GM23338 (cell line): ENCODE measurements at regions not wholly inside any gene's neighbourhood (a gene's known extent, or its start where the extent isn't known, plus 50 kb on each side); places are given as distances from the start of the nearest gene placed in this dataset.
"Not testable (repeated sequence)": the region's sequence is repeated elsewhere in the genome, so short reads cannot be mapped to it uniquely, and the experiment has no call there.

ENCODE experiments used
- ATAC-seq: fragments of 200-7000 bp; cut with Tn5 transposase; 3 replicates; pipeline ENCODE4 v1.9.1; 2020
- DNase-seq: peaks from one replicate; pipeline ENCODE4 v3.0.0-alpha.2; 2015; ENCODE audit warnings: low spot score
- H2AFZ ChIP-seq: fragments of 200-600 bp; sonication (generic); 2 replicates; pipeline ENCODE4 v1.8.0; 2016; ENCODE audit warnings: antibody characterized with exemption, mild to moderate bottlenecking, moderate library complexity
- H3F3A ChIP-seq: fragments of 200-600 bp; sonication (generic); replicated peaks from 2 replicates; pipeline ENCODE4 v1.8.0; 2017; ENCODE audit warnings: antibody characterized with exemption, mixed run types, low read depth
- H3K27ac ChIP-seq: fragments of 200-600 bp; sonication (generic); 2 replicates; pipeline ENCODE4 v1.6.1; 2016; ENCODE audit warnings: low read depth
- H3K27me3 ChIP-seq: fragments of 200-600 bp; sonication (generic); 2 replicates; pipeline ENCODE4 v1.8.0; 2016; ENCODE audit warnings: mild to moderate bottlenecking, mixed run types, moderate library complexity; ENCODE audit not compliant: insufficient read depth
- H3K36me3 ChIP-seq: fragments of 200-600 bp; sonication (generic); 2 replicates; pipeline ENCODE4 v1.8.0; 2016; ENCODE audit warnings: mild to moderate bottlenecking; ENCODE audit not compliant: insufficient read depth
- H3K4me1 ChIP-seq: fragments of 200-600 bp; sonication (generic); 2 replicates; pipeline ENCODE4 v1.8.0; 2016; ENCODE audit warnings: mild to moderate bottlenecking, moderate library complexity; ENCODE audit not compliant: insufficient read depth
- H3K4me2 ChIP-seq: fragments of 200-600 bp; sonication (generic); 2 replicates; pipeline ENCODE4 v1.7.1; 2017; ENCODE audit warnings: mixed run types
- H3K4me3 ChIP-seq: fragments of 200-600 bp; sonication (generic); 2 replicates; pipeline ENCODE4 v1.6.1; 2016; ENCODE audit warnings: mixed run types
- H3K79me2 ChIP-seq: fragments of 200-600 bp; sonication (generic); replicated peaks from 2 replicates; pipeline ENCODE4 v1.8.0; 2017; ENCODE audit warnings: mild to moderate bottlenecking; ENCODE audit not compliant: insufficient read depth
- H3K9me2 ChIP-seq: fragments of 200-600 bp; sonication (generic); 2 replicates; pipeline ENCODE4 v1.8.0; 2017; ENCODE audit not compliant: insufficient read depth
- H4K20me1 ChIP-seq: fragments of 200-600 bp; sonication (generic); replicated peaks from 2 replicates; pipeline ENCODE4 v1.8.0; 2017; ENCODE audit warnings: mild to moderate bottlenecking; ENCODE audit not compliant: insufficient read depth
- H3K27ac Mint-ChIP-seq: 2 replicates; pipeline ENCODE4 v1.8.0; 2020; ENCODE audit warnings: inconsistent platforms, mild to moderate bottlenecking, moderate library complexity, mixed read lengths
- H3K27me3 Mint-ChIP-seq: 3 replicates; pipeline ENCODE4 v1.8.0; 2022; ENCODE audit warnings: low read depth, mild to moderate bottlenecking, moderate library complexity, mixed read lengths, inconsistent platforms; ENCODE audit not compliant: insufficient read depth, poor library complexity
- H3K36me3 Mint-ChIP-seq: 3 replicates; pipeline ENCODE4 v1.8.0; 2021; ENCODE audit warnings: low read depth, mild to moderate bottlenecking, inconsistent platforms, moderate library complexity, mixed read lengths
- H3K4me1 Mint-ChIP-seq: 3 replicates; pipeline ENCODE4 v1.8.0; 2020; ENCODE audit warnings: mild to moderate bottlenecking, inconsistent platforms, mixed read lengths
- H3K4me3 Mint-ChIP-seq: 3 replicates; pipeline ENCODE4 v1.8.0; 2021; ENCODE audit warnings: moderate library complexity, mild to moderate bottlenecking, inconsistent platforms, mixed read lengths
- H3K9me3 Mint-ChIP-seq: 3 replicates; pipeline ENCODE4 v1.8.0; 2020; ENCODE audit warnings: moderate library complexity, mild to moderate bottlenecking, inconsistent platforms, mixed read lengths
- CREB1 ChIP-seq: fragments of 250-450 bp; sonication (Bioruptor Pico); IDR thresholded peaks from 2 replicates; pipeline ENCODE4 v1.5.0; 2020; ENCODE audit warnings: low read depth, mild to moderate bottlenecking, moderate library complexity
- CTCF ChIP-seq, 2 experiments: fragments of 200-600 bp in 1 of 2; sonication (generic) in 1 of 2; conservative IDR thresholded peaks; 2 replicates each; pipeline versions ENCODE4 v1.5.1 to v1.6.1; 2016 to 2017; ENCODE audit warnings: antibody characterized with exemption in 2 of 2, low read depth in 2 of 2, mild to moderate bottlenecking in 2 of 2, moderate library complexity in 1 of 2
- EZH2 ChIP-seq: fragments of 200-600 bp; sonication (generic); IDR thresholded peaks from one replicate; pipeline ENCODE4 v1.8.0; 2017; ENCODE audit warnings: antibody characterized with exemption, mild to moderate bottlenecking, low read depth; ENCODE audit not compliant: unreplicated experiment
- EZH2phosphoT487 ChIP-seq: fragments of 200-600 bp; sonication (generic); IDR thresholded peaks from one replicate; pipeline ENCODE4 v1.8.1; 2018; ENCODE audit warnings: antibody characterized with exemption; ENCODE audit not compliant: unreplicated experiment
- NANOG ChIP-seq: IDR thresholded peaks from 2 replicates; pipeline ENCODE4 v1.6.1; 2016; ENCODE audit warnings: antibody characterized with exemption, borderline replicate concordance
- POLR2AphosphoS5 ChIP-seq: IDR thresholded peaks from 2 replicates; pipeline ENCODE4 v1.6.1; 2016; ENCODE audit warnings: antibody characterized with exemption, low read depth
- STAT1 ChIP-seq: IDR thresholded peaks from one replicate; pipeline ENCODE4 v1.6.1; 2016; ENCODE audit warnings: antibody characterized with exemption; ENCODE audit not compliant: unreplicated experiment
- ZNF114 ChIP-seq: fragments of 250-450 bp; sonication (Bioruptor Pico); IDR thresholded peaks from 2 replicates; pipeline ENCODE4 v1.5.0; 2020; ENCODE audit warnings: mild to moderate bottlenecking, moderate library complexity

- no peak overlapping the region for H3K27ac ChIP-seq
- H3F3A ChIP-seq, result no peaks in the 10 kb centered on the region
- peaks cover 5% of the 10 kb centered on the region for H3K4me1 Mint-ChIP-seq
- H4K20me1 ChIP-seq, result no peaks in the 10 kb centered on the region
- H3K4me3 ChIP-seq, result no peak overlapping the region
- TF ChIP-seq ZNF114 (CRISPR knock-in tag) (no peak), EZH2phosphoT487 (no peak), CTCF (conservative IDR thresholded peaks at IDR 0.05; ENCODE audit: low read depth in 2 of 2) (no peak), STAT1 (no peak), NANOG (no peak), EZH2 (no peak), CREB1 (CRISPR knock-in tag) (no peak), POLR2AphosphoS5 (no peak)
- no peak overlapping the region for H3K4me3 Mint-ChIP-seq
- no peaks in the 10 kb centered on the region for H3K36me3 ChIP-seq
- ATAC-seq (no peak), DNase-seq (no peak)
- H3K36me3 Mint-ChIP-seq, result no peaks in the 10 kb centered on the region
- peaks cover 9% of the 10 kb centered on the region for H3K27me3 Mint-ChIP-seq
- no peak overlapping the region for H3K4me2 ChIP-seq
- no peak overlapping the region for H3K27ac Mint-ChIP-seq
- no peaks in the 10 kb centered on the region; the same call in 1 of the 3 replicates for H3K9me3 Mint-ChIP-seq
- H2AFZ ChIP-seq, result no peak overlapping the region
- no peaks in the 10 kb centered on the region for H3K9me2 ChIP-seq
- no peaks in the 10 kb centered on the region for H3K4me1 ChIP-seq
- no peaks in the 10 kb centered on the region for H3K79me2 ChIP-seq
- no peaks in the 10 kb centered on the region for H3K27me3 ChIP-seq
Observed at GRCh38 chr2:16199882-16200553, 259.7 kb downstream of the MYCN start.

- H3K27ac ChIP-seq, H3K36me3 Mint-ChIP-seq, H3K4me1 ChIP-seq, H3K27me3 ChIP-seq, H3K4me3 Mint-ChIP-seq, H3F3A ChIP-seq, H3K4me3 ChIP-seq, H3K79me2 ChIP-seq, H3K9me3 Mint-ChIP-seq, H3K4me1 Mint-ChIP-seq, H3K4me2 ChIP-seq, H3K27ac Mint-ChIP-seq, H3K36me3 ChIP-seq, H3K9me2 ChIP-seq, ATAC-seq, H4K20me1 ChIP-seq, DNase-seq, H2AFZ ChIP-seq: not testable (repeated sequence)
- peaks cover 11% of the 10 kb centered on the region for H3K27me3 Mint-ChIP-seq
Observed at GRCh38 chr2:16199241-16199640, 258.9 kb downstream of the MYCN start.
